CD8-positive, alpha-beta memory T cell (primary cell): ENCODE measurements at regions not wholly inside any gene's neighbourhood (a gene's known extent, or its start where the extent isn't known, plus 50 kb on each side); places are given as distances from the start of the nearest gene placed in this dataset.

ENCODE experiments used
- CTCF ChIA-PET: fragments of 350-600 bp; sonication (Branson Sonifier 250); formaldehyde crosslinking; loops from one replicate; lab custom pipeline; 2021; ENCODE audit warnings: antibody characterized with exemption; lab: Charles Lee
- POLR2A ChIA-PET: fragments of 350-600 bp; sonication (Branson Sonifier 250); formaldehyde crosslinking; loops from one replicate; lab custom pipeline; 2021; ENCODE audit warnings: antibody characterized with exemption; lab: Charles Lee
- DNase-seq, 5 donors: peaks; one replicate each; pipeline versions ENCODE4 v3.0.0 to v3.0.0-alpha.2; 2020 to 2022; ENCODE audit warnings: mixed read lengths in 1 of 5
- H3K27ac ChIP-seq: one replicate; pipeline ENCODE4 v1.7.0; 2013; ENCODE audit warnings: low read depth, mild to moderate bottlenecking, low read length, moderate library complexity
- H3K27me3 ChIP-seq: 2 replicates; pipeline ENCODE4 v1.7.0; 2013; ENCODE audit warnings: low read length, mild to moderate bottlenecking; ENCODE audit not compliant: insufficient read depth, poor library complexity, severe bottlenecking
- H3K36me3 ChIP-seq: 2 replicates; pipeline ENCODE4 v1.7.0; 2013; ENCODE audit warnings: mild to moderate bottlenecking, low read length, moderate library complexity; ENCODE audit not compliant: insufficient read depth
- H3K4me1 ChIP-seq: 2 replicates; pipeline ENCODE4 v1.7.0; 2013; ENCODE audit warnings: mild to moderate bottlenecking, low read length, moderate library complexity; ENCODE audit not compliant: insufficient read depth
- H3K4me3 ChIP-seq: 2 replicates; pipeline ENCODE4 v1.7.0; 2013; ENCODE audit warnings: mild to moderate bottlenecking, low read length
- H3K9me3 ChIP-seq: 2 replicates; pipeline ENCODE4 v1.7.0; 2013; ENCODE audit warnings: mild to moderate bottlenecking, low read length
- H3K27ac Mint-ChIP-seq, 8 donors: one replicate each; pipeline ENCODE4 v1.8.0; 2020 to 2021; ENCODE audit warnings: mixed read lengths in 8 of 8, mild to moderate bottlenecking in 6 of 8, inconsistent platforms in 3 of 8, moderate library complexity in 3 of 8
- H3K27me3 Mint-ChIP-seq, 2 donors: one replicate each; pipeline ENCODE4 v1.8.0; 2020 to 2021; ENCODE audit warnings: mixed read lengths in 2 of 2, mild to moderate bottlenecking in 1 of 2, moderate library complexity in 1 of 2
- H3K36me3 Mint-ChIP-seq, 3 donors: one replicate each; pipeline ENCODE4 v1.8.0; 2020 to 2021; ENCODE audit warnings: mixed read lengths in 3 of 3, inconsistent platforms in 1 of 3, mild to moderate bottlenecking in 1 of 3
- H3K4me1 Mint-ChIP-seq, 3 donors: one replicate each; pipeline ENCODE4 v1.8.0; 2020 to 2021; ENCODE audit warnings: mixed read lengths in 3 of 3, inconsistent platforms in 1 of 3, mild to moderate bottlenecking in 1 of 3
- H3K4me3 Mint-ChIP-seq, 7 donors: one replicate each; pipeline ENCODE4 v1.8.0; 2020 to 2021; ENCODE audit warnings: mixed read lengths in 7 of 7, mild to moderate bottlenecking in 6 of 7, moderate library complexity in 4 of 7, inconsistent platforms in 2 of 7
- H3K9me3 Mint-ChIP-seq, 5 donors: one replicate each; pipeline ENCODE4 v1.8.0; 2020 to 2022; ENCODE audit warnings: mixed read lengths in 5 of 5, mild to moderate bottlenecking in 3 of 5, moderate library complexity in 2 of 5, inconsistent platforms in 1 of 5

DNA sequence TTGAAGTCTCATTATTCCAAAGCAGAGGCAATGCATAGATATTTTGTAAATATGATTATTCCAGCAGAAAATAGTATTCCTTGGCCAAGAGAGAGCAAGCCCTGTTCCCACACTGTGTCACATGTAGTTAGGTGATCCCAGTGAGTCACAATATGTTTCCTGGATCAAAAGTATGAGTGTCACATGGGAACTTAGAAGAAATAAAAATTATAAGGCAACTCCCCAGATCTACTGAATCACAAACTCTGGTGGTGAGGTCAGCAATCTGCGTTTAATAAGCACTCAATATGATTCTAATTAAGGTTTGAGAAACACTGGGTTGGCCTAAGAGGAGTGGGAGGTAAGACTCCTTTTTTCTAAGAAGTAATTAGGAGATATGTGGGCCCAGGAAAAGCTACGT, 1504.5 kb upstream of the PCDH20 start:
- no peak overlapping the region for H3K27ac Mint-ChIP-seq
- H3K4me3 Mint-ChIP-seq = no peak overlapping the region
- POLR2A ChIA-PET = no interaction called here
- Histone ChIP-seq H3K4me3 (no peak overlapping the region), H3K36me3 (no peaks in the 10 kb centered on the region), H3K27me3 (no peaks in the 10 kb centered on the region), H3K9me3 (no peaks in the 10 kb centered on the region), H3K4me1 (no peaks in the 10 kb centered on the region), H3K27ac (no peak overlapping the region)
- no peaks in the 10 kb centered on the region for H3K4me1 Mint-ChIP-seq
- peaks cover 6 to 20% (median 11%) of the 10 kb centered on the region in 5 donors for H3K9me3 Mint-ChIP-seq
- CTCF ChIA-PET = no interaction called here
- H3K27me3 Mint-ChIP-seq = no peaks in the 10 kb centered on the region
- H3K36me3 Mint-ChIP-seq = no peaks in the 10 kb centered on the region
- no peak for DNase-seq

DNA sequence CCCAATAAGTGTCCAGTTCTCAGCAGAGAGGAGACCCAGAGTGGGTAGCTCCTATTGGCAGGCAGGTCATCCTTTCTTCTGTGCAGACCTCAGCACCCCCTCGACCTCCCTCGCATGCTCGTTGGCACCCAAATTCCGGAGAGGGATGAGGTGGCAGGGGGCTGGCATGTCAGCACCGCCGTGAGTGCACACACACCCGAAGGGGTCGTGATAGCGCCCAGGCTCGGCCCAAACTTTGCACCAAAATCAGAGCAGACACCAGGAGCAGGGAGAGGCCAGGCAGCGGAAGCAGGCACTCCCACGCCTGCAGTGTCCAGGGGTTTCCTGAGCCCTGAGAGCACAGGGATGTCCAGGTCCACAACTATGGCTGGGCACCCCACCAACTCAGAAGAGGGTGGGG, 1503.8 kb upstream of the PCDH20 start:
- Mint-ChIP-seq H3K27ac (no peak overlapping the region), H3K9me3 (peaks cover 6 to 25% (median 15%) of the 10 kb centered on the region in 5 donors), H3K36me3 (no peaks in the 10 kb centered on the region), H3K4me1 (no peaks in the 10 kb centered on the region), H3K4me3 (no peak overlapping the region), H3K27me3 (no peaks in the 10 kb centered on the region)
- ChIA-PET CTCF (no interaction called here), POLR2A (no interaction called here)
- Histone ChIP-seq H3K36me3 (no peaks in the 10 kb centered on the region), H3K9me3 (no peaks in the 10 kb centered on the region), H3K27me3 (no peaks in the 10 kb centered on the region), H3K4me1 (no peaks in the 10 kb centered on the region), H3K4me3 (no peak overlapping the region), H3K27ac (no peak overlapping the region)
- DNase-seq = no peak

DNA sequence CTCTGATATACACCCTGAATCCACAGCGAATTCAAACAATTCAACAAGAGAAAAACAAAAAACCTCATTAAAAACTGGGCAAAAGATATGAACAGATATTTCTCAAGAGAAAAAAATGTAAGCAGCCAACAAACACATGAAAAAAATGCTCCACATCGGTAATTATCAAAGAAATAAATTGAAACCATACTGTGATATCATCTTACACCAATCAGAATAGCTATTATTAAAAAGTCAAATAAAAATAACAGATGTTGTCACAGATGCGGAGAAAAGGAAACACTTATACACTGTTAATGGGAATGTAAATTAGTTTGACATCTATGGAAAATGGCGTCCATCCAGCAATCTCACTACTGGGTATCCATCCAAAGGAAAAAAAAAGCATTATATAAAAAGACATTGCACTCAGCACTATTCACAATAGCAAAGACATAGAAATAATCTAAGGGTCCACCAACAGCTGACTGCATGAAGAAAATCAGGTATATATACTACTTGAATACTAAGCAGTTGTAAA, 1495.0 kb upstream of the PCDH20 start:
- peak overlapping the region in 1 of 8 donors; percentile 67 for H3K27ac Mint-ChIP-seq
- Histone ChIP-seq H3K4me1 (no peaks in the 10 kb centered on the region), H3K27ac (no peak overlapping the region), H3K36me3 (no peaks in the 10 kb centered on the region), H3K9me3 (no peaks in the 10 kb centered on the region), H3K27me3 (no peaks in the 10 kb centered on the region), H3K4me3 (no peak overlapping the region)
- CTCF ChIA-PET = no interaction called here
- H3K36me3 Mint-ChIP-seq = no peaks in the 10 kb centered on the region
- no peak for DNase-seq
- H3K9me3 Mint-ChIP-seq = peaks cover 3 to 31% (median 10%) of the 10 kb centered on the region in 5 donors
- POLR2A ChIA-PET = no interaction called here
- H3K4me3 Mint-ChIP-seq = no peak overlapping the region
- no peaks in the 10 kb centered on the region for H3K4me1 Mint-ChIP-seq
- no peaks in the 10 kb centered on the region for H3K27me3 Mint-ChIP-seq

DNA sequence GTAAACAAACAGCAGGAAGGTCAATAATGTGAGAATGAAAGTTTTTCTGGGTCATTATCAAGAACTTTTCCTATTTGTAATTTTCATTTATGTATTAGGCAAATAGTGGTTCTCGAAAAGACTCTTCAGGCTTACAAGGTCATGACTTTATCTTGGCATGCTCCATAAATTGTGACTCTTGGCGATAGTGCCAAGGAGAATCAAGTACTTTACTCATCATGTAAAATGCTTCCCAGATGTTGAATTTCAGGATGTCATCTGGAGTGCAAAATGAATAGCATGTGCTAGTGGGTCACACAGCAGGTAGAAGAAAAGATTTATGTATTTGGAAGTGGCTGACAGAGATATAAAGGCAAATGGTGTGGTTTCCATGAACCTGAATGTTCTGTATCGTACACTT, 1492.7 kb upstream of the PCDH20 start:
- no peaks in the 10 kb centered on the region for H3K36me3 ChIP-seq
- H3K9me3 ChIP-seq = no peaks in the 10 kb centered on the region
- no peaks in the 10 kb centered on the region for H3K4me1 ChIP-seq
- DNase-seq = no peak
- H3K36me3 Mint-ChIP-seq = no peaks in the 10 kb centered on the region
- no peak overlapping the region for H3K27ac ChIP-seq
- H3K27me3 Mint-ChIP-seq = no peaks in the 10 kb centered on the region
- H3K4me1 Mint-ChIP-seq = no peaks in the 10 kb centered on the region
- CTCF ChIA-PET = no interaction called here
- H3K9me3 Mint-ChIP-seq = peaks cover 3 to 22% (median 6%) of the 10 kb centered on the region in 5 donors
- H3K27me3 ChIP-seq = no peaks in the 10 kb centered on the region
- POLR2A ChIA-PET = no interaction called here
- no peak overlapping the region for H3K4me3 Mint-ChIP-seq
- no peak overlapping the region for H3K27ac Mint-ChIP-seq
- H3K4me3 ChIP-seq = no peak overlapping the region

DNA sequence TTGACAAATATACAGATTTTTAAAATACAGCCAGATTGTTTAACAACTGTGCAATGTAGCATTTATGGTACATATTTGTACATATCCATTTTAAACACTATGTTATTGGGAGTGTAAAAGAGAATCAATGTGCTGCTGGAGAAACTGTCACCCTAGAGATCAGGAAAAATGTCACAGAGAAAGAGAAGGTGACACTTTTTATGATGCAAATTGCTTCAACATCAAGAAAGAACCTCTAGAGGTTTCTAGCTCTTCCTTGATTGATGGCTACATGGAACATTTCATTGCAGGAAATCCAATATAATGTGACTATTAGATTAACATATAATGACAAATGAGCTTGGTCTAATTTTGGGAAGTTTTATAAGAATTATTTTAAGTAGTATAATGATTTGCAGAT, 1491.2 kb upstream of the PCDH20 start:
- POLR2A ChIA-PET = no interaction called here
- Mint-ChIP-seq H3K4me3 (no peak overlapping the region), H3K9me3 (peaks cover 3 to 26% (median 6%) of the 10 kb centered on the region in 5 donors), H3K36me3 (no peaks in the 10 kb centered on the region), H3K27ac (no peak overlapping the region), H3K27me3 (no peaks in the 10 kb centered on the region), H3K4me1 (no peaks in the 10 kb centered on the region)
- H3K4me3 ChIP-seq = no peak overlapping the region
- no peaks in the 10 kb centered on the region for H3K9me3 ChIP-seq
- H3K4me1 ChIP-seq = no peaks in the 10 kb centered on the region
- CTCF ChIA-PET = no interaction called here
- no peaks in the 10 kb centered on the region for H3K36me3 ChIP-seq
- H3K27ac ChIP-seq = no peak overlapping the region
- DNase-seq = no peak
- H3K27me3 ChIP-seq = no peaks in the 10 kb centered on the region

DNA sequence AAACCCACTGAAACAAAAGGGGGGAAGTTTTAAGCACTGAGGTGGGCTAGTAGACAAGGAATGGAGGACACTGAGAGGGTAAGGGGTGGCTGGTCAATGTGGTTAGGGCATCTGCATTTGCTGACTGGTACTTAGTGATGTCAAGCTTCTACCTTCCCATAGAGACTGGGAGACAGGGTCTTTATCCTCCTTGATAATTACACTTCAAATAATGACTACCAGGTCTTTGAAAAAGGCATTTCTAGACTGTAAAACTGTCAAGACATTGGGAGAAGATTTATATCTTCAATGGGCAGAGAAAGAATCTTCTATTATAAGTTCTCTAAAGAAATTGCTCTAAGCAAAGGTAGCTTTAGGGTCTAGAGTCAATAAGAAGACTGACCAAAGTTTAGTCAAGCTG, 1490.8 kb upstream of the PCDH20 start:
- Histone ChIP-seq H3K4me3 (no peak overlapping the region), H3K36me3 (no peaks in the 10 kb centered on the region), H3K27ac (no peak overlapping the region), H3K4me1 (no peaks in the 10 kb centered on the region), H3K9me3 (no peaks in the 10 kb centered on the region), H3K27me3 (no peaks in the 10 kb centered on the region)
- ChIA-PET CTCF (no interaction called here), POLR2A (no interaction called here)
- Mint-ChIP-seq H3K9me3 (peaks cover 3 to 29% (median 6%) of the 10 kb centered on the region in 5 donors), H3K36me3 (no peaks in the 10 kb centered on the region), H3K4me1 (no peaks in the 10 kb centered on the region), H3K27me3 (no peaks in the 10 kb centered on the region), H3K4me3 (no peak overlapping the region), H3K27ac (no peak overlapping the region)
- DNase-seq = no peak

DNA sequence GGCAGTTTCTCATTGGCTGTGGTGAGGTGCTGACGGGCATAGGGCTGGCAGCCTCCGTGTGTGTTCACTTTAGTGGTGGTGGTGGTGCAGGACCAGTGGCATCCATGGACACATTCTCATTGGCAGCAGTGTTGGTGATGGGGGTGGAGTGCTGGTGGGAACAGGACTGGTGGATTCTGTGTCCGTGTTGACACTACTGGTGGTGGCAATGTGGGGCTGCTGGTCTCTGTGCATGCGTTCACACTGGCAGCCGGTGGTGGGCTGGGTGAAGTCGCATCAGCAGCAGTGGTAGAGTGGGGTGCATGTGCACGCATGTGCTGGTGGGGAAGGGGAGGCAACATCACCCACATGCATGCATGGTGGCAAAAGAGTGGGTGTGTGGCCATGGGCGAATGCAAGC, 1471.4 kb upstream of the PCDH20 start:
- H3K9me3 ChIP-seq = no peaks in the 10 kb centered on the region
- no peaks in the 10 kb centered on the region for H3K4me1 Mint-ChIP-seq
- H3K4me3 Mint-ChIP-seq = no peak overlapping the region
- H3K27ac Mint-ChIP-seq = no peak overlapping the region
- no peaks in the 10 kb centered on the region for H3K4me1 ChIP-seq
- DNase-seq = no peak
- peaks cover 11 to 27% (median 16%) of the 10 kb centered on the region in 5 donors for H3K9me3 Mint-ChIP-seq
- H3K4me3 ChIP-seq = no peak overlapping the region
- H3K27ac ChIP-seq = no peak overlapping the region
- H3K27me3 ChIP-seq = no peaks in the 10 kb centered on the region
- H3K27me3 Mint-ChIP-seq = no peaks in the 10 kb centered on the region
- POLR2A ChIA-PET = no interaction called here
- CTCF ChIA-PET = no interaction called here
- no peaks in the 10 kb centered on the region for H3K36me3 ChIP-seq
- H3K36me3 Mint-ChIP-seq = no peaks in the 10 kb centered on the region

DNA sequence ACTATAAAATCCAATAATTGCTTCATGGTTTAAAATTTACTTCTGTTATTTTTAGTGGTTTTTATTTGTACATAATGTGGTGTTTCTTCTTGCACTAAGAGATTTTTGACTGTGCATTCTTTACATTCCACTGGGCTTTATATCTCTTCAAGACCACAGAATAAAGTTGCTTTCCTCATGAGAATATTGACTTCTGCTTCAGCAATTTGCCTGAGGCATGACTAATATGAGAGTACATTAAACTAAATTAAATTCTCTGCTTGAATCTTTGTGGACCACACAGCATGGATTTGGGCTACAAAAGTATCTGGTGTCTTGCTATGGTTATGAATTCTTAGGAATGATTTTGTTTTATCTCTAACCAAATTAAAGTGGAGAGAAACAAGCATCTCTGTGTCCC, 1463.4 kb upstream of the PCDH20 start:
- no peak overlapping the region for H3K4me3 Mint-ChIP-seq
- Histone ChIP-seq H3K27ac (no peak overlapping the region), H3K4me1 (no peaks in the 10 kb centered on the region), H3K27me3 (no peaks in the 10 kb centered on the region), H3K4me3 (no peak overlapping the region), H3K9me3 (no peaks in the 10 kb centered on the region), H3K36me3 (no peaks in the 10 kb centered on the region)
- DNase-seq = no peak
- no peaks in the 10 kb centered on the region for H3K27me3 Mint-ChIP-seq
- ChIA-PET POLR2A (no interaction called here), CTCF (no interaction called here)
- H3K4me1 Mint-ChIP-seq = no peaks in the 10 kb centered on the region
- H3K36me3 Mint-ChIP-seq = no peaks in the 10 kb centered on the region
- peaks cover 10 to 38% (median 21%) of the 10 kb centered on the region in 5 donors for H3K9me3 Mint-ChIP-seq
- H3K27ac Mint-ChIP-seq = no peak overlapping the region
